ENCODE measurements at regions not wholly inside any gene's neighbourhood (a gene's known extent, or its start where the extent isn't known, plus 50 kb on each side); places are given as distances from the start of the nearest gene placed in this dataset.

DNA sequence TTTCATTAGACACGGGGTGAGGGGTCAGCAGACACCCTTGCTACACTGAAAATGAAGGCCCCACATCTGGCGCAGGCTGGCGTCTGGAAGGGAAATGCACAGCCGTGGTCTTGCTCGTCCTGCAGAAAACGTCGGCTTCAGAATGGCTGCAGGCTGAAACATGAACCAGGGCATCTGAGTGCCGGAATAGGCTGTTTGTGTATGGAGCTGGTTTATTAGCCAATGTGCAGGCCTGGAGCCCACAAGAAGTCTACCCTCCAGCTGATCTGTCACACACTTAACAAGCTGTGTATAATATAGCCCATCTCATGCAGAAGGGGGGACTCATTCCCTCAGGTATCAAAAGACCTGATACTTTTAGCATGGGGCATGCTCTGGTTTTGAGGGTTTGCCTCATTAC is 153.4 kb upstream of the SOX11 start:
- TF ChIP-seq, protein P1, sequence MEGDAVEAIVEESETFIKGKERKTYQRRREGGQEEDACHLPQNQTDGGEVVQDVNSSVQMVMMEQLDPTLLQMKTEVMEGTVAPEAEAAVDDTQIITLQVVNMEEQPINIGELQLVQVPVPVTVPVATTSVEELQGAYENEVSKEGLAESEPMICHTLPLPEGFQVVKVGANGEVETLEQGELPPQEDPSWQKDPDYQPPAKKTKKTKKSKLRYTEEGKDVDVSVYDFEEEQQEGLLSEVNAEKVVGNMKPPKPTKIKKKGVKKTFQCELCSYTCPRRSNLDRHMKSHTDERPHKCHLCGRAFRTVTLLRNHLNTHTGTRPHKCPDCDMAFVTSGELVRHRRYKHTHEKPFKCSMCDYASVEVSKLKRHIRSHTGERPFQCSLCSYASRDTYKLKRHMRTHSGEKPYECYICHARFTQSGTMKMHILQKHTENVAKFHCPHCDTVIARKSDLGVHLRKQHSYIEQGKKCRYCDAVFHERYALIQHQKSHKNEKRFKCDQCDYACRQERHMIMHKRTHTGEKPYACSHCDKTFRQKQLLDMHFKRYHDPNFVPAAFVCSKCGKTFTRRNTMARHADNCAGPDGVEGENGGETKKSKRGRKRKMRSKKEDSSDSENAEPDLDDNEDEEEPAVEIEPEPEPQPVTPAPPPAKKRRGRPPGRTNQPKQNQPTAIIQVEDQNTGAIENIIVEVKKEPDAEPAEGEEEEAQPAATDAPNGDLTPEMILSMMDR (conservative IDR thresholded peaks at IDR 0.05): no peak
- no peak for TF ChIP-seq EZH2 (IDR thresholded peaks at IDR 0.05; ENCODE audit: low read depth)
